Body of pancreas (tissue), 4 donors: ENCODE measurements at regions not wholly inside any gene's neighbourhood (a gene's known extent, or its start where the extent isn't known, plus 50 kb on each side); places are given as distances from the start of the nearest gene placed in this dataset.

Source experiments
- POLR2A ChIP-seq, 3 donors: fragments of 450-650 bp; IDR thresholded peaks; one replicate each; pipeline ENCODE4 v1.6.1; 2016; ENCODE audit warnings: antibody characterized with exemption in 3 of 3, mild to moderate bottlenecking in 2 of 3
- TF ChIP-seq, protein P1 (sequence below), 7 experiments: fragments of 450-650 bp in 4 of 7; fragments of 200-600 bp in 3 of 7; sonication (generic) in 3 of 7; IDR thresholded peaks; one replicate each; pipeline ENCODE4 v1.5.1; 2016 to 2019; ENCODE audit warnings: antibody characterized with exemption in 7 of 7

DNA sequence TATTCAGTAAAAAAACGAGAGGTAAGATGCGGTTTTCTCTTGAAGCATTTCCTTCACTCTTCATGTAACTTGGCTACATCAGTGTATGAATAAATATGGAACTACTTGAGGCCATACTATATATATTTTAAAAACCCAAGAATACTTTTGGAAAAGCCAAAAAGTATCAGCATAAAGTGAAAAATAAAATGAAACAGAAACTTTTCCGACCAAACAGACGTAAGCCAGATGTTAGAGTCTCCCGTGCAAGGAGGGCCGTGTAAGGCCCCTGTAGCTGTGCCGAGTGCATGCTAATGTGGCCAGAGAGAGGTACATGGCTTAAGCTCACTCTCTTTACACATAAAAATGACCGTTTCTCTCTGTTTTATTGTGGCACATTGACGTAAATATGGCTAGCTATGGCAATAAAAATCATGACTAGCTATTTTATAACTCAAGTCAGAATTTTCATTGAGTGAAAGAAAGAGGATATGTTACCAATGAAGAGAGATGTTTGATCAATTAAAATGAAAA lies 140.1 kb upstream of the GMDS start:
- TF ChIP-seq, protein P1, sequence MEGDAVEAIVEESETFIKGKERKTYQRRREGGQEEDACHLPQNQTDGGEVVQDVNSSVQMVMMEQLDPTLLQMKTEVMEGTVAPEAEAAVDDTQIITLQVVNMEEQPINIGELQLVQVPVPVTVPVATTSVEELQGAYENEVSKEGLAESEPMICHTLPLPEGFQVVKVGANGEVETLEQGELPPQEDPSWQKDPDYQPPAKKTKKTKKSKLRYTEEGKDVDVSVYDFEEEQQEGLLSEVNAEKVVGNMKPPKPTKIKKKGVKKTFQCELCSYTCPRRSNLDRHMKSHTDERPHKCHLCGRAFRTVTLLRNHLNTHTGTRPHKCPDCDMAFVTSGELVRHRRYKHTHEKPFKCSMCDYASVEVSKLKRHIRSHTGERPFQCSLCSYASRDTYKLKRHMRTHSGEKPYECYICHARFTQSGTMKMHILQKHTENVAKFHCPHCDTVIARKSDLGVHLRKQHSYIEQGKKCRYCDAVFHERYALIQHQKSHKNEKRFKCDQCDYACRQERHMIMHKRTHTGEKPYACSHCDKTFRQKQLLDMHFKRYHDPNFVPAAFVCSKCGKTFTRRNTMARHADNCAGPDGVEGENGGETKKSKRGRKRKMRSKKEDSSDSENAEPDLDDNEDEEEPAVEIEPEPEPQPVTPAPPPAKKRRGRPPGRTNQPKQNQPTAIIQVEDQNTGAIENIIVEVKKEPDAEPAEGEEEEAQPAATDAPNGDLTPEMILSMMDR (IDR thresholded peaks at IDR 0.05) = no peak
- no peak for TF ChIP-seq POLR2A (IDR thresholded peaks at IDR 0.05)
